Endothelial cell of umbilical vein (primary cell): ENCODE measurements at regions not wholly inside any gene's neighbourhood (a gene's known extent, or its start where the extent isn't known, plus 50 kb on each side); places are given as distances from the start of the nearest gene placed in this dataset.

ENCODE experiments used
- BruUV-seq: library from RNA; stranded (reverse); fragments of 400-500 nt; replicated peaks from 2 replicates; lab custom pipeline; 2021; lab: Mats Ljungman, UMichigan
- CTCF ChIA-PET: fragments of 300-600, 350-600 bp; sonication (Branson Sonifier 250); formaldehyde crosslinking; loops from one replicate; lab custom pipeline; 2021; ENCODE audit warnings: antibody characterized with exemption, inconsistent platforms; lab: Charles Lee
- POLR2A ChIA-PET: fragments of 300-600, 350-600 bp; sonication (Branson Sonifier 250); formaldehyde crosslinking; loops from one replicate; lab custom pipeline; 2021; ENCODE audit warnings: antibody characterized with exemption, inconsistent platforms; lab: Charles Lee
- DNase-seq: peaks from one replicate; pipeline ENCODE4 v3.0.0-alpha.2; 2011; ENCODE audit warnings: low read depth, low spot score
- FAIRE-seq: peaks from 2 replicates; lab custom pipeline; 2011; peaks lifted over from hg19 to GRCh38; lab: Jason Lieb, UNC
- H2AFZ ChIP-seq: 2 replicates; pipeline ENCODE4 v1.6.0; 2012; ENCODE audit warnings: low read depth, low read length, control low read depth, inconsistent platforms
- H3K27ac ChIP-seq: 2 replicates; pipeline ENCODE4 v1.5.1; 2011; ENCODE audit warnings: low read depth, mild to moderate bottlenecking, control low read depth, low read length, moderate library complexity; ENCODE audit not compliant: insufficient read depth
- H3K27me3 ChIP-seq, 2 experiments: 2 replicates each; pipeline versions ENCODE4 v1.6.0 to v1.6.1; 2011; ENCODE audit warnings: low read length in 2 of 2, mixed read lengths in 1 of 2; ENCODE audit not compliant: control insufficient read depth in 2 of 2, insufficient read depth in 2 of 2
- H3K36me3 ChIP-seq, 2 experiments: 2 replicates in 1 of 2; 3 replicates in 1 of 2; pipeline ENCODE4 v1.5.1; 2011; ENCODE audit warnings: low read length in 2 of 2, mild to moderate bottlenecking in 1 of 2, moderate library complexity in 1 of 2; ENCODE audit not compliant: control insufficient read depth in 2 of 2, insufficient read depth in 2 of 2; ENCODE audit errors: extremely low read depth in 1 of 2
- H3K4me1 ChIP-seq: 3 replicates; pipeline ENCODE4 v1.5.1; 2011; ENCODE audit warnings: mild to moderate bottlenecking, low read length; ENCODE audit not compliant: control insufficient read depth, insufficient read depth; ENCODE audit errors: extremely low read depth
- H3K4me2 ChIP-seq: 2 replicates; pipeline ENCODE4 v1.6.1; 2011; ENCODE audit warnings: low read length, control low read depth, mixed read lengths; ENCODE audit not compliant: insufficient read depth
- H3K4me3 ChIP-seq, 3 experiments: fragments of 200-600 bp in 1 of 3; sonication (generic), shearing (Covaris generic) in 1 of 3; replicated peaks in 1 of 3; 2 replicates each; pipeline ENCODE4 v1.5.1; 2011 to 2016; ENCODE audit warnings: control low read depth in 3 of 3, low read length in 3 of 3, mild to moderate bottlenecking in 2 of 3, inconsistent platforms in 1 of 3, low read depth in 1 of 3, moderate library complexity in 1 of 3; ENCODE audit not compliant: insufficient read depth in 1 of 3
- H3K79me2 ChIP-seq: 2 replicates; pipeline ENCODE4 v1.6.0; 2012; ENCODE audit warnings: low read length, inconsistent platforms; ENCODE audit not compliant: control insufficient read depth, insufficient read depth
- H3K9ac ChIP-seq: replicated peaks from 2 replicates; pipeline ENCODE3; 2011; ENCODE audit warnings: low read length, control low read depth; ENCODE audit not compliant: insufficient read depth; ENCODE audit errors: extremely low read depth
- H3K9me1 ChIP-seq: replicated peaks from 3 replicates; pipeline ENCODE4 v1.6.0; 2011; ENCODE audit warnings: mild to moderate bottlenecking, low read length; ENCODE audit not compliant: control insufficient read depth, insufficient read depth; ENCODE audit errors: extremely low read depth
- H3K9me3 ChIP-seq: replicated peaks from 2 replicates; pipeline ENCODE4 v1.5.1; 2012; ENCODE audit warnings: low read length, inconsistent platforms; ENCODE audit not compliant: control insufficient read depth, insufficient read depth
- H4K20me1 ChIP-seq: replicated peaks from 2 replicates; pipeline ENCODE3; 2011; ENCODE audit warnings: mild to moderate bottlenecking, low read length; ENCODE audit not compliant: control insufficient read depth, insufficient read depth; ENCODE audit errors: extremely low read depth
- CTCF ChIP-seq, 2 donors: IDR thresholded peaks; 1 replicate in 1 of 2; 2 replicates in 1 of 2; pipeline ENCODE4 v1.5.1; 2011; ENCODE audit warnings: low read length in 2 of 2, mild to moderate bottlenecking in 2 of 2, moderate library complexity in 2 of 2, control low read depth in 1 of 2, inconsistent platforms in 1 of 2, low read depth in 1 of 2; ENCODE audit not compliant: insufficient read depth in 1 of 2; ENCODE audit errors: extremely low read depth in 1 of 2
- EZH2 ChIP-seq: IDR thresholded peaks from 2 replicates; pipeline ENCODE4 v1.6.1; 2012; ENCODE audit warnings: borderline replicate concordance, low read depth, mild to moderate bottlenecking, moderate library complexity, low read length, inconsistent platforms; ENCODE audit not compliant: severe bottlenecking
- FOS ChIP-seq: IDR thresholded peaks from 2 replicates; pipeline ENCODE4 v1.6.1; 2011; ENCODE audit warnings: mild to moderate bottlenecking, low read length, moderate library complexity, borderline replicate concordance; ENCODE audit not compliant: insufficient read depth
- GATA2 ChIP-seq: IDR thresholded peaks from 2 replicates; pipeline ENCODE4 v1.7.0; 2011; ENCODE audit warnings: low read depth, mild to moderate bottlenecking, moderate library complexity, mixed read lengths, low read length; ENCODE audit not compliant: insufficient read length, insufficient read depth
- JUN ChIP-seq: IDR thresholded peaks from 2 replicates; pipeline ENCODE4 v1.6.1; 2011; ENCODE audit warnings: borderline replicate concordance, low read depth; ENCODE audit not compliant: insufficient read length, insufficient read depth
- MAX ChIP-seq: IDR thresholded peaks from 2 replicates; pipeline ENCODE4 v1.6.1; 2011; ENCODE audit not compliant: insufficient read depth, insufficient read length
- MYC ChIP-seq: IDR thresholded peaks from one replicate; pipeline ENCODE4 v1.6.1; 2011; ENCODE audit warnings: mild to moderate bottlenecking, low read depth, low read length
- POLR2A ChIP-seq: IDR thresholded peaks from 2 replicates; pipeline ENCODE4 v1.6.1; 2012; ENCODE audit warnings: low read depth, mild to moderate bottlenecking, control low read depth, low read length
- POLR2AphosphoS5 ChIP-seq: IDR thresholded peaks from 2 replicates; pipeline ENCODE4 v1.6.1; 2012; ENCODE audit warnings: low read depth, mild to moderate bottlenecking, control low read depth, low read length, moderate library complexity; ENCODE audit not compliant: insufficient read depth
- dilution Hi-C: fragments of 300-500 bp; cut with MboI; formaldehyde crosslinking; loops from one replicate; pipeline ENCODE4 v1.15.0; 2019; ENCODE audit warnings: low sequenced_read_pairs; ENCODE audit not compliant: extremely low pct_ligation_motif_present
- intact Hi-C: fragments of 100-400 bp; cut with micrococcal nuclease; formaldehyde crosslinking; loops from one replicate; pipeline ENCODE4 v1.10.0; 2022

DNA sequence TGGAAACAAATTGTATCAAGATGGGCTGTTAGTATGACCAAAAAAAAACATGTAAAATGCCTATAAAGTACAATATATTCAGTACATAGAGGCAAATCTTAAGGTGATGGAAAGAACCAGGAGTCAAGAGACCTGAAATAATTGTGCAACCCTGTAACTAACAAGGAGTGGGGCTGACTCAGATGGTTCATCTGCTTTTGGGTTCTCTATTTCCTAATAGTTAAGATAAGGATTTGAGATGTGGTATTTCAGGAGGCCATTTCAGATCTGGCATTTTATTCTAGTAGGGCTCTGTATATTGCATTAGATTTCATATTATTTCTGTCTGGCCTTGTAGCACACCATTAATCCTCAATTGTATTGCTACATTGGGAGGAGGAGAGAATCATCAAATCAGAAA, 268.4 kb downstream of the HS3ST1 start:
- Histone ChIP-seq H3K9ac (no peak overlapping the region), H3K9me1 (no peaks in the 10 kb centered on the region), H3K4me3 (no peak overlapping the region), H3K27me3 (no peaks in the 10 kb centered on the region), H3K4me1 (no peaks in the 10 kb centered on the region), H2AFZ (no peak overlapping the region), H3K4me2 (no peak overlapping the region), H3K79me2 (no peaks in the 10 kb centered on the region), H3K36me3 (no peaks in the 10 kb centered on the region), H3K9me3 (no peaks in the 10 kb centered on the region), H4K20me1 (no peaks in the 10 kb centered on the region), H3K27ac (no peak overlapping the region)
- CTCF ChIA-PET, result no interaction called here
- dilution Hi-C loops, result no loop called here
- DNase-seq (no peak), FAIRE-seq (no peak)
- BruUV-seq, result no TSS peak
- POLR2A ChIA-PET, result no interaction called here
- TF ChIP-seq GATA2 (no peak), EZH2 (no peak), MAX (no peak), CTCF (IDR thresholded peaks at IDR 0.05; ENCODE audit: extremely low read depth in 1 of 2, insufficient read depth in 1 of 2, low read depth in 1 of 2, low read length in 2 of 2) (no peak), JUN (no peak), MYC (no peak), POLR2AphosphoS5 (no peak), POLR2A (no peak), FOS (no peak)
- intact Hi-C loops, result no loop called here
